Subcutaneous abdominal adipose tissue (tissue), 5 donors: ENCODE measurements at regions not wholly inside any gene's neighbourhood (a gene's known extent, or its start where the extent isn't known, plus 50 kb on each side); places are given as distances from the start of the nearest gene placed in this dataset.
"Not testable (repeated sequence)": the region's sequence is repeated elsewhere in the genome, so short reads cannot be mapped to it uniquely, and the experiment has no call there.

ENCODE experiments used
- H3K27ac ChIP-seq: one replicate; pipeline ENCODE4 v1.7.0; 2013; ENCODE audit warnings: low read depth, mild to moderate bottlenecking, inconsistent platforms, low read length, moderate library complexity
- H3K27me3 ChIP-seq, 5 donors: one replicate each; pipeline ENCODE4 v1.7.0; 2013; ENCODE audit warnings: low read length in 5 of 5, inconsistent platforms in 1 of 5; ENCODE audit not compliant: control insufficient read depth in 5 of 5, insufficient read depth in 4 of 5
- H3K36me3 ChIP-seq, 5 donors: one replicate each; pipeline ENCODE4 v1.7.0; 2013; ENCODE audit warnings: low read length in 5 of 5; ENCODE audit not compliant: control insufficient read depth in 5 of 5, insufficient read depth in 5 of 5
- H3K4me1 ChIP-seq, 5 donors: one replicate each; pipeline ENCODE4 v1.7.0; 2013; ENCODE audit warnings: low read length in 5 of 5, mild to moderate bottlenecking in 3 of 5, moderate library complexity in 1 of 5; ENCODE audit not compliant: control insufficient read depth in 5 of 5, insufficient read depth in 5 of 5
- H3K4me3 ChIP-seq, 5 donors: one replicate each; pipeline ENCODE4 v1.7.0; 2013; ENCODE audit warnings: low read length in 5 of 5, low read depth in 1 of 5
- H3K9ac ChIP-seq, 5 donors: one replicate each; pipeline ENCODE4 v1.7.0; 2013; ENCODE audit warnings: low read length in 5 of 5, mild to moderate bottlenecking in 4 of 5, moderate library complexity in 3 of 5
- H3K9me3 ChIP-seq, 5 donors: one replicate each; pipeline ENCODE4 v1.7.0; 2013; ENCODE audit warnings: low read length in 5 of 5; ENCODE audit not compliant: control insufficient read depth in 5 of 5
- donor health status: healthy.
- donor health status: healthy.
- donor health status: healthy.
- donor health status: healthy.
- donor health status: healthy.

DNA sequence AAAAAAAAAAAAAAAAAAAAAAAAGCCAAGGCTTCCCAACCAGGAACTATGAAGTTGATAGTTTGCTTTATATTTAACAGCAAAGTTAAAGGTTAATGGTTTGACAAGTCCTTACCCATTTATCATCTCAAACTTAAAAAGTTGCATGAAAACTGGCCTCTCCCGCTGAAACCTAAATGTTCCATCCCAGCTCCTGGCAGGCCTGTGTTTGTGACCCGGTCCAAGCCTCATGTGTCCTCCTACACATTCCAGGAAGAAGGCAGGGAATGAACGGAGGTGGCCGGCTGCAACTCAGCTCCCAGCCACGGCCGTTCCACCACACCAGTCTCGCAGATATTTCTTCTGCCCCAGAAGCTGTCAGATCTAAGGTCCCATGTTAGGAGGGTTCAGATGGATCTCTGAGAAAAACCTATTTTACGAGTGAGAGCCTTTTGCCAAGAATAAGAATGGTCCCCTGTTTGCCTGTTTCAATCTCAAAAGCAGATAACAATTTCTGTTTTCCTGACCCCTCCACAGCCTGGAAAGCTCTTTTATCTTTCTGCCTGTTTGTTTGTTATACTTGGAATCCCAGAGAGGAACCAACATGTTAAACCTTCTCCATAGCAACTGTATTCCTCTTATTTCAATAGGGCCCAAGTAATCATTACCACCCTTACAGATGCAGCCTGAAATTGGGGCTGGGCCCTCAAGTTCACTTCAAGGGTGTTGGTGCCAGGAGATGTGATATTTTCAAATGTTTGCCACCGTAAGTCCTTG, 56.5 kb downstream of the KCTD12 start:
- H3K9me3 ChIP-seq, result no peaks in the 10 kb centered on the region
- H3K4me1 ChIP-seq, result peaks cover 0 to 16% (median 5%) of the 10 kb centered on the region in 5 donors
- no peaks in the 10 kb centered on the region for H3K27me3 ChIP-seq
- H3K36me3 ChIP-seq, result no peaks in the 10 kb centered on the region
- H3K9ac ChIP-seq, result no peak overlapping the region
- no peak overlapping the region for H3K27ac ChIP-seq
- no peak overlapping the region for H3K4me3 ChIP-seq

DNA sequence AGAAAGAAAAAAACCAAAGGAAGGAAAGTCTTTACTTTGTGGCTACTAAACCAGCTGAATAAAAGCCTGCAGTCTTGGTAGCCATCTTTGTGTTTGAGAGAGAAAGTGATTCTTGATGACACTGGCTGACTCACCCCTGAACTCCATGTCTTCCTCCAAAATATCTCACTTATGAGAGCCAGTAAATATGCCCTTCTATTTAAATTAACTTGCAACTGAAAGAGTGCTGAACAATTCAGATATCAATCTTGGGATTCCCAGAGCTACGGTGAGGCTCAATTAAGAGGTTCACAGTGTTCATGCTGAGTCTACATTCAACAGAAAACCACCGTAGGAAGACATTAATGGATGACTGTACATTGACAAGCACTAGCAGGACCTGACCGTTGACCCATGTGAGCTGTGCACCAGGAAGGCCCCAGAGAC, 57.9 kb downstream of the KCTD12 start:
- H3K4me3 ChIP-seq, result no peak overlapping the region
- no peaks in the 10 kb centered on the region for H3K9me3 ChIP-seq
- no peaks in the 10 kb centered on the region for H3K36me3 ChIP-seq
- H3K27me3 ChIP-seq, result no peaks in the 10 kb centered on the region
- H3K9ac ChIP-seq, result no peak overlapping the region
- H3K4me1 ChIP-seq, result peaks cover 0 to 16% (median 5%) of the 10 kb centered on the region in 5 donors
- no peak overlapping the region for H3K27ac ChIP-seq

DNA sequence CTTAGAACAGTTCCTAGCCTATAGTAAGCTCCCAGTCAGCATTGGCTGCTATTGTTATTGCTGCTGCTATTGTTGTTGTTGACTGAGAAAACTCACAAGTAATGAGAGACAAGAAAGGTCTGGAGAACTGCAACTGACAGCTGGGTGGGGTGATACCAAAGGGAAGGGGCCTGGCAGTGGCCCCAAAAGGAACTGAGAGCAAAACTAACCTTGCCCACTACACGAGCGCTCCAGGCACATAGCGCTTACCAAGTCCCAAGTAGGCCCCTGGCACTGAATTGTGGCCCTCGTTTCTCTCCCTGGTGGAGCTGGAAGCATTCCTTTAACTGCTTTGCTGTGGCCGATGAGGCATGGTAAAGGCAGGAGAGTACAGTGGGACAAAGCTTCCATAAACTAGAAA, 59.7 kb downstream of the KCTD12 start:
- Histone ChIP-seq H3K9me3 (no peaks in the 10 kb centered on the region), H3K36me3 (no peaks in the 10 kb centered on the region), H3K27ac (no peak overlapping the region), H3K9ac (no peak overlapping the region), H3K4me1 (peaks cover 0 to 21% (median 7%) of the 10 kb centered on the region in 5 donors), H3K27me3 (no peaks in the 10 kb centered on the region), H3K4me3 (no peak overlapping the region)

DNA sequence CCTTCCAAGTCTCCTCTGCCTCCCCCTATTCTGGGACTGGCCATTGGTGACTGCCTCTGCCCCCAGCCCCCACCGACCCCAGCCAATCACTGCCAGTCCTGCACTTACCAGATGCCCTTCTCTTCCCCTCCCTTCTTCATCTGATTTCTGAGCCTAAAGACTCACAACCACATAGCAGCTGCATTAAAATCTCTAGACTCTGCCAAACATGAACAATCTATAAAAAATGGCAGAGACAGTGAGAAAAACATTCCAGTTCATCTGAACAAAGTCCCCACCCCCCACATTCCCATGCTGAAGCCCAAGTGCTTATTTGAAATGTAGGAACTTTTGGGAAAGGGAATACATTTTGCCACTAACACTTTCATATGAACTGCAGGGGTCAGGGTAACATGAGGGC, 60.8 kb downstream of the KCTD12 start:
- Histone ChIP-seq H3K27ac (no peak overlapping the region), H3K9me3 (no peaks in the 10 kb centered on the region), H3K9ac (no peak overlapping the region), H3K4me1 (peaks cover 0 to 25% (median 11%) of the 10 kb centered on the region in 5 donors), H3K4me3 (no peak overlapping the region), H3K36me3 (no peaks in the 10 kb centered on the region), H3K27me3 (no peaks in the 10 kb centered on the region)

DNA sequence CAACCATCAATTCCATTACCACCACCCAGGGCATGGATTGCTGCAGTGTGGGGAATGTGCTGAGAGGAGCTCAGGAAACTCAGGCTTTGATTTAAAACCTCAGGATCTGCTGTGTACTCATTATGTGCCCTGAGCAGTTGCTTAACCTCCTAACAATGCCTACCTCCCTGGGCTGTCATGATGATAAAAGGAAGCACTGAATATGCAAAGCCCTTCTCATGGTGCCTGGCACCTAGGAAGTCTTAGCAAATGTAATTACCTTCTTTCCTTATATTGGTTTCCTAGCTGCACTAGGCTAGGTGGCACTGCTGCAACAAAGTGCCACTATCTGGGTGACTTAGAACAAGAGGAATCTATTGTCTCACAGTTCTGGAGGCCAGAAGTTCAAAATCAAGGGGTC, 62.2 kb downstream of the KCTD12 start:
- Histone ChIP-seq H3K27ac (no peak overlapping the region), H3K4me3 (no peak overlapping the region), H3K36me3 (no peaks in the 10 kb centered on the region), H3K9me3 (no peaks in the 10 kb centered on the region), H3K9ac (no peak overlapping the region), H3K27me3 (no peaks in the 10 kb centered on the region), H3K4me1 (peaks cover 0 to 19% (median 10%) of the 10 kb centered on the region in 5 donors)

DNA sequence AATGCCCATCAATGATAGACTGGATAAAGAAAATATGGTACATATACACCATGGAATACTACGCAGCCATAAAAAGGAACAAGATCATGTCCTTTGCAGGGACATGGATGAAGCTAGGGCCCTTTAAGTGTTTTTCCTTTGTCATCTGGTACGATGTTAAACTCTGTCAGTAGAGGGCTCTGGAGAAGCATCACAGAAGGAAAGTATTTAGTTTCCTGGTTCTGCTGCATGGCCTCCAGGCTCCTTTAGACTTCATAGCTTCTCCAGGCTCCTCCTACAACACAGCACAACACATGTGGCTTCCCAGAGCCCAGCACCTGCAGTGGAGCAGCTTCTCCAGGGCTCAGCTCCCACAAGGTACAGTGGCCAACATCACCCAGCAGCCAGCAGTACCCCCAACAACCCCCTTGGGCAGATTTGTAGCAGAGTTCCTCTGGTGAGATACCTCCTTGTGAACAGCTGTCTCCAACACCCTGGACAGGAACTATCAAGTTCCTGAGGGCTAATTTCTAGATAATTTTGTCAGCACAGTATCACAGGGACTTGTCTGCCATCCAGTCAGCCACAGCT, 63.4 kb downstream of the KCTD12 start:
- peaks cover 0 to 16% (median 6%) of the 10 kb centered on the region in 5 donors for H3K4me1 ChIP-seq
- no peak overlapping the region for H3K9ac ChIP-seq
- no peaks in the 10 kb centered on the region for H3K9me3 ChIP-seq
- H3K27ac ChIP-seq, result no peak overlapping the region
- H3K36me3 ChIP-seq, result no peaks in the 10 kb centered on the region
- no peak overlapping the region for H3K4me3 ChIP-seq
- no peaks in the 10 kb centered on the region for H3K27me3 ChIP-seq

DNA sequence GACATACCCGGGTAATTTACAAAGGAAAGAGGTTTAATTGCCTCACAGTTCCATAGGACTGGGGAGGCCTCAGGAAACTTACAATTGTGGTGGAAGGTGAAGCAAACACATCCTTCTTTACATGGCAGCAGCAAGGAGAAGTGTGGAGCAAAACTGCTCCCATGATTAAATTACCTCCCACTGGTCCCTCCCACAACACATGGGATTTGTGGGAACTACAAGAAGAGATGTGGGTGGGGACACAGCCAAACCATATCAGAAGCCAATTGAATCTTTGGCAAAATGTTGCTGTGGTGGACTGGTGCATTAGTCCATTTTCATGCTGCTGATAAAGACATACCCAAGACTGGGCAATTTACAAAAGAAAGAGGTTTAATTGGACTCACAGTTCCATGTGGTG, 65.0 kb downstream of the KCTD12 start:
- not testable (repeated sequence) for H3K27ac ChIP-seq, H3K9me3 ChIP-seq, H3K36me3 ChIP-seq, H3K9ac ChIP-seq, H3K27me3 ChIP-seq, H3K4me3 ChIP-seq
- H3K4me1 ChIP-seq, result peaks cover 0 to 15% (median 6%) of the 10 kb centered on the region in 5 donors

DNA sequence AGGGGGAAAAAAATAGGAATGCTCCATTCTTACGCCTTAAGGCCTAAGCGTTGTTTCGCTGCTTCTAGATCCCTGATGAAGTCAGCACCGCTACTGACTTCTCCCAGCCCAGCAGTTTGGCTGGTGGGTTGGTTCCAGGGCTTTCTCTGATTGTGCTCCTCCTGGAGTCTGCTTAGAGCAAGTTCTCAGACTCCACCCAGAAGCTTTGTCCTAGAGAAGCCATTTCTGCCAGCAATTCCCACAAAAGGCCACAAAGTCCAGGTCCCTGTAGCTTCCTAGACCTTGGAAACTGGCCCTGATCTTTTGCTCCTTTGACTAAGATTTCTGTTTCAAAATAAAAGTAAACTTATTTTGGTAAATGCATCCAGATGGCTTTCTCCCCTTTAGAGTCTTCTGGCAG, 65.4 kb downstream of the KCTD12 start:
- peaks cover 0 to 10% (median 6%) of the 10 kb centered on the region in 5 donors for H3K4me1 ChIP-seq
- no peak overlapping the region for H3K4me3 ChIP-seq
- no peaks in the 10 kb centered on the region for H3K9me3 ChIP-seq
- H3K36me3 ChIP-seq, result no peaks in the 10 kb centered on the region
- no peak overlapping the region for H3K27ac ChIP-seq
- H3K27me3 ChIP-seq, result no peaks in the 10 kb centered on the region
- no peak overlapping the region for H3K9ac ChIP-seq

DNA sequence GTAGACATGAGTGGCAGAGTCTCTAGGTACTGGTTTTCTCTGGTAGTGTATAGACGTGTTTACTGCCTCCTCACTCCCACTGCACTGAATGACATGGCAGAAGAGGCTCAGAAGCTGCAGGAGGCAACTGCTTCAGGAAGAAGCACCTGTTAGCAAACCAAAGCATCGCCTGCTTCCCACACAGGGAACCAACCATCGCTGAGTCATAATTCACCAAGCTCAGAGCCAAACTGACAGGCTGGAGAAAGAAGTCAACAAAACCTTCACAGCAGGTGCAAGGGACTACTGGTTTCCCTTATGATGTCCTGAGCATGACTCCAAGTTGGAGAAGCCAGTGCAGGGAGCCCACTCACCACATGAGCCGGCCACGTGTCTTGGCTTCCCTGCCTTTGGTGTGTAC, 69.8 kb downstream of the KCTD12 start:
- no peaks in the 10 kb centered on the region for H3K27me3 ChIP-seq
- H3K4me3 ChIP-seq, result no peak overlapping the region
- peaks cover 5 to 33% (median 31%) of the 10 kb centered on the region in 5 donors for H3K4me1 ChIP-seq
- H3K9me3 ChIP-seq, result no peaks in the 10 kb centered on the region
- H3K27ac ChIP-seq, result no peak overlapping the region
- H3K36me3 ChIP-seq, result no peaks in the 10 kb centered on the region
- H3K9ac ChIP-seq, result no peak overlapping the region

DNA sequence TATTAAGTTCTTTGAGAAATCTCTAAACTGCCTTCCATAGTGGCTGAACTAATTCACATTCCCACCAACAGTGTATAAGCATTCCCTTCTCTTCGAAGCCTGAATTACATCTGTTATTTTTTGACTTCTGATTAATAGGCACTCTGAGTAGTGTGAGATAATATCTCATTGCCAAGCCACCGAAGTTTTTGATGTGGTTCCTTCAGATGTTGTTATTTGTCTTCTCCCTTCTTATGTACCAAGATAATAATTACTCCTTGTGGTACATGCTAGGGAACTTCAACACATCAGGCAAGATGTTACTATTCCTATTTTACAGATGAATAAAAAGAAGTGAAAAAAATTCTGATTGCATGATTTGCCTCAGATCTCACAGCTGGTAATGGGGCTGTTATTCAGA, 70.9 kb downstream of the KCTD12 start:
- peaks cover 5 to 31% (median 28%) of the 10 kb centered on the region in 5 donors for H3K4me1 ChIP-seq
- no peak overlapping the region for H3K27ac ChIP-seq
- no peaks in the 10 kb centered on the region for H3K36me3 ChIP-seq
- no peaks in the 10 kb centered on the region for H3K27me3 ChIP-seq
- H3K4me3 ChIP-seq, result no peak overlapping the region
- H3K9me3 ChIP-seq, result no peaks in the 10 kb centered on the region
- H3K9ac ChIP-seq, result no peak overlapping the region
